Tibial artery (tissue), 4 donors: ENCODE measurements at regions not wholly inside any gene's neighbourhood (a gene's known extent, or its start where the extent isn't known, plus 50 kb on each side); places are given as distances from the start of the nearest gene placed in this dataset.

ENCODE experiments used
- DNase-seq, 2 donors: peaks; one replicate each; pipeline ENCODE4 v3.0.0-alpha.2; 2019
- H3K27ac ChIP-seq, 2 donors: fragments of 200-600 bp; sonication (generic) in 1 of 2; 1 replicate in 1 of 2; 2 replicates in 1 of 2; pipeline ENCODE4 v1.5.1; 2018 to 2019; ENCODE audit warnings: mild to moderate bottlenecking in 1 of 2
- H3K27me3 ChIP-seq, 2 donors: fragments of 200-600 bp; sonication (generic) in 1 of 2; one replicate each; pipeline versions ENCODE4 v1.5.1 to v1.6.0; 2016 to 2019
- H3K36me3 ChIP-seq, 3 donors: fragments of 200-600 bp; sonication (generic) in 2 of 3; one replicate each; pipeline ENCODE4 v1.5.1; 2016 to 2019; ENCODE audit warnings: mild to moderate bottlenecking in 2 of 3
- H3K4me1 ChIP-seq, 4 donors: fragments of 200-600 bp; sonication (generic) in 2 of 4; 1 replicate in 3 of 4; 2 replicates in 1 of 4; pipeline ENCODE4 v1.5.1; 2016 to 2019
- H3K4me3 ChIP-seq, 2 donors: fragments of 200-600 bp; sonication (generic) in 1 of 2; 1 replicate in 1 of 2; 2 replicates in 1 of 2; pipeline ENCODE4 v1.5.1; 2018 to 2019; ENCODE audit warnings: mild to moderate bottlenecking in 2 of 2
- H3K9me3 ChIP-seq, 3 donors: fragments of 200-600 bp; sonication (generic) in 1 of 3; one replicate each; pipeline ENCODE4 v1.5.1; 2016 to 2019
- CTCF ChIP-seq, 2 experiments: fragments of 200-600 bp in 1 of 2; fragments of 450-650 bp in 1 of 2; IDR thresholded peaks; one replicate each; pipeline ENCODE4 v1.5.1; 2017 to 2019; ENCODE audit warnings: antibody characterized with exemption in 2 of 2, mild to moderate bottlenecking in 1 of 2, moderate library complexity in 1 of 2
- intact Hi-C: fragments of 100-400 bp; cut with DNase I; formaldehyde crosslinking; loops from one replicate; pipeline ENCODE4 v1.15.0; 2023; ENCODE audit warnings: low total_unique reads

GRCh38 chr2:167475791-167476190 is 587.5 kb downstream of the XIRP2 start:
- no peaks in the 10 kb centered on the region for H3K27me3 ChIP-seq
- H3K36me3 ChIP-seq, result no peaks in the 10 kb centered on the region
- no peak overlapping the region for H3K27ac ChIP-seq
- no peaks in the 10 kb centered on the region for H3K4me1 ChIP-seq
- H3K9me3 ChIP-seq, result no peaks in the 10 kb centered on the region
- intact Hi-C loops, result no loop called here
- H3K4me3 ChIP-seq, result no peak overlapping the region
- TF ChIP-seq CTCF (IDR thresholded peaks at IDR 0.05), result no peak
- no peak for DNase-seq

GRCh38 chr2:167471734-167472133 is 583.5 kb downstream of the XIRP2 start:
- H3K27me3 ChIP-seq, result no peaks in the 10 kb centered on the region
- intact Hi-C loops, result no loop called here
- H3K4me3 ChIP-seq, result no peak overlapping the region
- H3K4me1 ChIP-seq, result no peaks in the 10 kb centered on the region
- TF ChIP-seq CTCF (IDR thresholded peaks at IDR 0.05), result no peak
- no peaks in the 10 kb centered on the region for H3K9me3 ChIP-seq
- H3K27ac ChIP-seq, result no peak overlapping the region
- DNase-seq, result no peak
- H3K36me3 ChIP-seq, result no peaks in the 10 kb centered on the region

GRCh38 chr2:167471332-167471731 is 583.1 kb downstream of the XIRP2 start:
- intact Hi-C loops, result no loop called here
- Histone ChIP-seq H3K4me1 (no peaks in the 10 kb centered on the region), H3K36me3 (no peaks in the 10 kb centered on the region), H3K27me3 (no peaks in the 10 kb centered on the region), H3K4me3 (no peak overlapping the region), H3K27ac (no peak overlapping the region), H3K9me3 (no peaks in the 10 kb centered on the region)
- TF ChIP-seq CTCF (IDR thresholded peaks at IDR 0.05), result no peak
- DNase-seq, result no peak

GRCh38 chr2:167462379-167462778 is 574.1 kb downstream of the XIRP2 start:
- Histone ChIP-seq H3K4me1 (no peaks in the 10 kb centered on the region), H3K4me3 (no peak overlapping the region), H3K27me3 (no peaks in the 10 kb centered on the region), H3K27ac (no peak overlapping the region), H3K36me3 (no peaks in the 10 kb centered on the region), H3K9me3 (peaks cover 0 to 15% (median 13%) of the 10 kb centered on the region in 3 donors)
- TF ChIP-seq CTCF (IDR thresholded peaks at IDR 0.05), result no peak
- intact Hi-C loops, result no loop called here
- no peak for DNase-seq

- no peak for TF ChIP-seq CTCF (IDR thresholded peaks at IDR 0.05)
- DNase-seq, result no peak
- no peaks in the 10 kb centered on the region for H3K27me3 ChIP-seq
- no peak overlapping the region for H3K4me3 ChIP-seq
- H3K36me3 ChIP-seq, result no peaks in the 10 kb centered on the region
- intact Hi-C loops, result no loop called here
- H3K27ac ChIP-seq, result no peak overlapping the region
- no peaks in the 10 kb centered on the region for H3K4me1 ChIP-seq
- peaks cover 0 to 20% (median 16%) of the 10 kb centered on the region in 3 donors for H3K9me3 ChIP-seq
Observed at GRCh38 chr2:167454036-167454435, 565.8 kb downstream of the XIRP2 start.
